HG03196 (cell line): ENCODE measurements at regions not wholly inside any gene's neighbourhood (a gene's known extent, or its start where the extent isn't known, plus 50 kb on each side); places are given as distances from the start of the nearest gene placed in this dataset.
A peak's percentile ranks its signal among the peaks of the same experiment; 100 is the strongest.
"Not testable (repeated sequence)": the region's sequence is repeated elsewhere in the genome, so short reads cannot be mapped to it uniquely, and the experiment has no call there.

Source experiments
- ATAC-seq: cut with Tn5 transposase; IDR thresholded peaks from one replicate; pipeline ENCODE4 v1.9.1; 2021; ENCODE audit not compliant: unreplicated experiment

DNA sequence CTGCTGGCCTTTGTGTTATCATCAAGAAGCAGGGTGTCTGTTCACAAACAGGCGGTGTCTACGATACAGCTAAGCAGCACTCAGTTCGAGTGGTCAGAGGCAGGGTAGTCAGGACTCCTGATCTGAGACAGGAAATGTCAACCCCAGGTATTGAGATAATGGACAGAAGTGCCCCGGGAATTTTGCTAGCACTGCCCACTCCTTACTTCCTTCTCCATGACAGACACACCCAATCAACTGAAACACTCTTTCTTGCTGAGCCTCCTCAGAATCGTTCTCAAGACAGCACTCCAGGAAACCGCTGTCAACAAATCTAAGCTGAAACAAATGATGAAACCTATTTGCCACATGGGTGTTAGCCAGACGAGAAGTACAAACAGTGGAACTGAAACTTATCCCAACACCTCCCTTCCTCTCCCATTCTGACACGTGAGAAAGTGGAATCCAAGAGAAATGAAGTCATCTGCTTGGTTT is 109.3 kb downstream of the GTF2IRD2B start:
- ATAC-seq, result not testable (repeated sequence)

GRCh38 chr7:75205367-75206085 is 113.1 kb downstream of the GTF2IRD2B start:
- ATAC-seq, result not testable (repeated sequence)

DNA sequence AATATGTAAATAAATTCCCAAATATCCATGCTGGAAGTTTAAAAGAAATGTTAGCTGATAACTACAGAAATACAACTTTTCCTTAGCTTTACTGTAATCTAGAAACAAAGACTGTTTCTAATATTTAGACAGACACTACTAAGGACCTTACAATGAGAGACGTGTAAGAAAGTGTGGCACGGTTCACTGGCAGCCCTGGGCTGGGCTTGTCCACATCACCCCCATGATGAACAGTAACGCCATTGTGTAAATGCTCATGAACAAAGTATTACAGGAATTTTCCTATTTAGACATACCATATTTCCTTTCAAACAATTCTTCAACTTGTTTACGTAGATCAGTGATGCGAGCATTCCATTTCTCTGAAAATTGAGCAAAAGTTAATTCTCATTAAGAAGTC is 123.1 kb downstream of the GTF2IRD2B start:
- ATAC-seq, result not testable (repeated sequence)

DNA sequence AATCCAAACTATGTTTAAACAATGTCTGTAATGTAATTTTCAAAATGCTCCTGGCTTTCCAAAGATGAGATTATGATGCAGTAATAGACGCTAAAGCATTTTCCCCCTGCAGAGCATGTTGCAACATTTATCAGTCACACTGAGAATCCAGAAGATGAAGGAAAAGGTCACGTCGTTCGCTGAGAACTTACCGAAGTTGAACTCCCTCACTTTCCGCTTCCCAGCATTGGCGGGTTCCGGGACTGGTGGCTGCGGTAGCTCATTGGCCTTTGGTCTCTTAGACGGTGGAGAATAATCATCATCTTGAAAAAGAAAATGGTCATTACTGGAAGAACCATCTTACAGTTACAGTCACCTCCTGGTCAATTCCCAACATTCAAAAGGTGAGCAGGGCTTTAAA is 124.6 kb downstream of the GTF2IRD2B start:
- ATAC-seq, result not testable (repeated sequence)

DNA sequence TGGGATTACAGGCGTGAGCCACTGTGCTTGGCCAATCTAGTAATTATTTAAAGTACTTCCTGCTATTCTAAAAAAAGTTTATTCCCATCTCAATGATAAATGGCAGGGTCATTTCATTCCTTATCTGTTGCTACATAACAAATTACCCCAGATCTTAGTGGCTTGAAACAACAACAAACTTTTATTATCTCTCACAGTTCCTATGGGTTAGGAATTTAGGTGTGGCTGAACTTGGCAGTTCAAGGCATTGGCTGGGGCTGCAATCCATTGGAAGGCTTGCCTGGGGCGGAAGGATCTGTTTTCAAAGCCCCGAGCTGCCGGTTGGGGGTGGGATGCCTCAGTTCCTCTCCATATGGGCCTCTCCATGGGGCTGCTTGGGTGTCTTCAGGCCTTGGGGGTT is 133.7 kb downstream of the GTF2IRD2B start:
- ATAC-seq, result not testable (repeated sequence)

GRCh38 chr7:75229558-75229957 is 137.2 kb downstream of the GTF2IRD2B start:
- ATAC-seq, result not testable (repeated sequence)

GRCh38 chr7:75230558-75230957 is 138.2 kb downstream of the GTF2IRD2B start:
- ATAC-seq, result not testable (repeated sequence)

DNA sequence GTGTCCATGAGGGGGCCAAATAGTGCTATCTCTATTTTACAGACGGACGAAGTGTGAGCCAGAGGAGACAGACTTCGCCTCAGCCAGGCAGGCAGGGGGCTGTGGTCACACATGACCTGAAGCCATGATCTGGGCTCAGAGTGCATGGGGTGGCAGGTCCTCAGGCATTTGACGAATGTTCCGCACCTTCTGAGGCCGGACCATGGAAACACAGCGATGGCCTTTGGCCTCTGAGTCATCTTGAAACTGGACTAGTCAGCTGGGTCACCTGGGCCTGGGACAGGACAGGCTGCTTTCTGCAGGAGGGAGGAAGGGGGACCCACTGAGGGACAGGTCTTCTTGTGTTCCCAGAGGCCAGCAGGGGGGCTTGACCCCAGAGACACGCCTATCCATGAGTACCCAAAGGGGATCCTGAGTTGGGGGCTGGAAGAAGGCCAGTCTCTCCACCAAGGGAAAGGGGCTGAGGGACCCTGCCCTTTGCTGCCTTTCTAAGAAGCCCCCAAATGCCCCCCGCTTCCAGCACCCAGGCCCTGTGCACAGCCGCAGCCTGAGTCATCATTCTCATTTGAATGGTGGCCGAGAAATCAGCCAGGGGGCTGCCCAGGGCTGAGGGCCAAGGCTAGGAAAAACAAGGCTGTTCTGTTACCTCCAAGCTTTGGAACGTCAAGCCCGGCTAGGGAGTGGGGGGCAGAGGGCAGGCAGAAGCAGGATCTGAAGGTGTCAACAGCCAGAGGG is 142.9 kb downstream of the GTF2IRD2B start:
- ATAC-seq, result not testable (repeated sequence)

GRCh38 chr7:75235827-75236167 is 143.4 kb downstream of the GTF2IRD2B start:
- not testable (repeated sequence) for ATAC-seq

DNA sequence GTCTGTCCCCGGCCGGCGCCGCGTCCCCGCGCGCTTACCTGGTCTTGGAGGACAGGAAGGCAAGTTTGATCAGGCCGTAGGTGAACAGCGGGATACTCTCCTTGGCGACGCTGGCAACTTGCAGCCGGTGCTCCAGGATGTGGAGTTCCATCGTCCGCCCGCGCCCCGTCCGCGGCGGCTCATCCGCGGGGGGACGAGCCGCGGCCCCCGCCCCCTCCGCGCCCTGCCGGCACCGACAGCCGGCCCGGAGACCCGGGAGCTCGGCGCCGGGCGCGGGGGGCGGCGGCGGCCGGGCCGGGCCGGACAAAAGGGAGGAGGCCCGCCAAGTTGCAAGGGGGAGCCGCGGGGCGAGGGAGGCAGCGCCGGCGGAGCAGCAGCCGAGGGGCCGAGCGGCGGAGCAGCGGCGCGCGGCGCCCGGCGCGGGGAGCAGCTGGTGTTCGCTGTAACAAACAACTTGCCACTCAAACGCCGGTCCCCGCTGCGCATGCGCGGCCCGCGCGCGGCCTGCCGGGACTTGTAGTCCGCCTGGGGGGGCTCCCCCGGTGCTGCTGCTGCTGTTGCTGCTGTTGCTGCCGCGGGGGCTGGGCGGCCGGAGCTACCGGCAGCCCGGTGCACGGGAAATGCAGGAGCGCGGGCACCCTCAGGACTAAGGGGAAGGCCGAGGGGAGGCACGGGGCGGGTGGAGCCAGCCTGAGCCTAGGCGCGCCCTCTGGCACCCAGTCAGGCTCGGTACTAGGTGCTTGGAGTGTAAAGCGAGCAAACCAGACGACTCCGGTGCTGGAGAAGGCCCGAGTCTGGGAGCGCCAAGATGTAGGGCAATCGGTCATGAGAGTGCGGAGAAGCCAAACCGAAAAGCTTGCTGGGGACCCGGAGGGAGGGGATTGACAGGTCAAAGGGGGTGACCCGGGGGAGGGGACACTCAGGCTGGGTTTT is 145.1 kb downstream of the GTF2IRD2B start:
- peak; percentile 92 for ATAC-seq

DNA sequence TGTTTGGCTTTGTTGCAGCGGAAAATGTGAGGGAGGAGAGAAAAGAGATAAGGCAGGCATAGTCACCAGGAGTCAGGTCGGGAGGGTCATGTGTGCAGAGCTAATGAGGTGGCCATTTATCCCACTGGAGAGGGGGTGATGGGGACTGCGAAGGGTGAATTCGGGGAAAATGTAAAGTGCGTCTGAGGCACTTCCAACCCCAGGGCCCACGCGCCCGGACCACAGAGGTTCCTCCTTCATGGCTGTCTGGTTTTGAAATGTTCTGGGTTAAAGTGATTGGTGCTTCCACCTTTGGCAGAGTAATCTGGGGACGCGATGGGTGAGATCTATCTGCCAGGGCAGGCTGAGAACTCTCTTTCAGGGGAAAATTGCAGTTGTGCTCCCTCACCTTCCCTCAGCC is 145.9 kb downstream of the GTF2IRD2B start:
- ATAC-seq, result not testable (repeated sequence)

GRCh38 chr7:75243638-75244037 is 151.2 kb downstream of the GTF2IRD2B start:
- not testable (repeated sequence) for ATAC-seq

GRCh38 chr7:75248216-75248615 is 147.2 kb upstream of the TRIM73 start:
- not testable (repeated sequence) for ATAC-seq

DNA sequence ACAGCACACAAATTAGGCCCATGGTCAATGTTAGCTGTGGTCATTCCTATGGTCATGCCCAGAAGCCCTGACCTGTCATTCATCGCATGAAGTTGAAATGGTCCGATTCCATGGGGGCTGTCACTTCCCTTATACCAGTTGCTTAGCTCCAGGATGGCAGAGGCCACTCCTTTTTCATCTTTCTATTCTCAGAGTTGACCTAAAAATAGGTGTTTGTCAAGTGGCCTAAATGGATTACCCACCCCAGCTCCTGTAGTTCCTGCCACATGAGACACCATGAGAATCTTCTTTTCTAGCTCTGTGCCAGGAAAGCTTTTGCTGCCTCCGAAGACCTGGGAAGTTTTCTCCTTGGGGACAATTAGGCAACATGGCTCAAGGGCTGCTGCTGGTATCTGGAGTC is 141.2 kb upstream of the TRIM73 start:
- not testable (repeated sequence) for ATAC-seq

DNA sequence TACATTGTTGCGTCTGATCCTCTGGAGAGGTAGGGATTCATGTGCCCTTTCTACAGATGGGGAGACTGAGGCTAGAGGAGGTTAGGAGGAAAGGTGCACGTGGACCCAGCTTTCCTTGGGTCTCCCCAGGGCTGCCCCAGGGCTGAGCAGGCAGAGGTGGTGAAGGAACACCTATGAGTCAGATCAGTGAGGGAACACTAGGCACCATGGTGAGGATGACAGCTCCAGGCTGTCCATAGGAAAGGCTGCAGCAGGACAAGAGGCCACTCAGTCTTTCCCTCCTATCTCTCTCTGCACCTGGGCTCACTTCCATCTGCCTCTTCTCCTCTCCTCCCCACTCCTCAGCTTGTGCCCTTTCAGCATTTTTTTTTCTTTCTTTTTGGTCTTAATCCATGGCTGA is 138.0 kb upstream of the TRIM73 start:
- not testable (repeated sequence) for ATAC-seq

DNA sequence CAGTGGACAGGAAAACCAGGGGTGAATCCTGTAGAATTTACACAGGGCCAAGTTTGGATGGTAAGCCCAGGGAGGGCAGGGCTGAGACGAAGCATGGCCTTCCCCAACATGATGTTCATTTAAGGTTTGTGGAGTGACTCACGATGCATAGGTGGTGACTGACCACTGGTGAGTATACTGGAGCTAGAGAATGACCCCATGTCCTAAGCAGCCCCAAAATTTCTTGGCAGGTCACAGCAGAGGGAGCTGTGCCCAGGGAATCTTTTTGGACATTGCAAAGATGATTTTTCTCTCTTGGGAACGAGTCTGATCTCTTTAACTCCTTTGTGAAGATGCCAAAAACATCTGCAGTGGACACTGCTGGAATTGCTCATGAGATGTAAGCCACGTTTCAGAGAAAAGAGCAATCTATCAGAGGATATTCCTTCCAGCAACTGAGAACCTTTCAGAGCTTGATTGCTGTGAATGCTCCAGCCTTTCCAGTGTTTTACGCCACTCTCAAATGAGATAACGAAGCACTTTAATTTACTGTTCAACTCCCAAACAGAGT is 135.9 kb upstream of the TRIM73 start:
- ATAC-seq, result not testable (repeated sequence)

- ATAC-seq, result not testable (repeated sequence)
Measured at GRCh38 chr7:75261660-75262059, 133.8 kb upstream of the TRIM73 start.

DNA sequence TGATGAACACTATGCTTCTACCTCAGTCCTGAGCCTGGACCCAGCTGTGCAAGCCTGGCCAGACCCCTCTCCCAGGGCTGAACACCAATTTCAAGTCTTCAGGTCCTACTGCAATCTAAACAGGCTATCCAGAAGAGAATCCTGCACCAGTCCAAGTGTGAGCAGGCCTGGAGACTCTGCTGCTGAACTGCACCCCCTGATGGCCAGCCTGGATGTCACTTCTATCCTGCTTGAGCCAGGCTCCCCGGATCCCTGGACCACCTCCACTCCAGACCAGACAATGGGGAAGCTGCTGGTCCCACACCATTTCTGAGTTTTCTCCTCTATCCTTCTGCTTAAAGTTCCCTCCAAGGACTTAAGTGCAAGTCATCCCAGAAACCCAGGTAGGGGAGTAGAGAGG is 127.3 kb upstream of the TRIM73 start:
- ATAC-seq, result not testable (repeated sequence)

DNA sequence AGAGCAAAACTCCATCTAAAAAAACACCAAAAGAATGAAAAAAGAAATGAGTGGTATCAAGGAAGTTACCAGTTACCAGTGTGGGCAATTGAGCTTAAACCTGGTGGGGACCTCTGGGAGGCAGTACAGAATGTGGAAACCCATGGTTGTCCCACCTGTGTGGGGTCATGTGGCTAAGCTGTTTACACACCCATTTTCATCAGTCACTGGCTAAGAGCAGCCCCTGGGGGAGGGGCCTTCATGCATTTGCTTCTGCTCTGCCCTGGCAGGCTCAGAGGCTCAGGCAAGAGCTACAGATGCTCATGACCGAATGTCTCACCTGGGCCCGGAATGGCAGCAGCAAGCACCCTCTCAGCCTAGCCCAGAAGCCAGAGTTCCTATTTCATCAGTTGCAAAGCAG is 126.3 kb upstream of the TRIM73 start:
- ATAC-seq, result not testable (repeated sequence)

- not testable (repeated sequence) for ATAC-seq
Measured at GRCh38 chr7:75274114-75274513, 121.3 kb upstream of the TRIM73 start.
